Neuronal stem cell (in vitro differentiated cells): ENCODE measurements at regions not wholly inside any gene's neighbourhood (a gene's known extent, or its start where the extent isn't known, plus 50 kb on each side); places are given as distances from the start of the nearest gene placed in this dataset.

Experiments
- DNase-seq: peaks from one replicate; pipeline ENCODE4 v3.0.0-alpha.2; 2013; ENCODE audit warnings: low spot score
- H2AFZ ChIP-seq: one replicate; pipeline ENCODE4 v1.6.1; 2013; ENCODE audit warnings: mild to moderate bottlenecking, low read length, inconsistent platforms
- H2AK5ac ChIP-seq: 2 replicates; pipeline ENCODE4 v1.6.1; 2013; ENCODE audit warnings: low read depth, mild to moderate bottlenecking, inconsistent platforms, low read length, moderate library complexity, mixed read lengths
- H2BK120ac ChIP-seq: 2 replicates; pipeline ENCODE4 v1.6.1; 2013; ENCODE audit warnings: low read depth, mild to moderate bottlenecking, inconsistent platforms, low read length, moderate library complexity, mixed read lengths
- H2BK12ac ChIP-seq: one replicate; pipeline ENCODE4 v1.6.1; 2013; ENCODE audit warnings: low read length, inconsistent platforms
- H2BK15ac ChIP-seq: 2 replicates; pipeline ENCODE4 v1.6.1; 2013; ENCODE audit warnings: mild to moderate bottlenecking, low read length, inconsistent platforms, mixed read lengths
- H2BK5ac ChIP-seq: one replicate; pipeline ENCODE4 v1.6.1; 2013; ENCODE audit warnings: inconsistent platforms, mild to moderate bottlenecking, low read length, moderate library complexity
- H3K14ac ChIP-seq: one replicate; pipeline ENCODE4 v1.6.1; 2013; ENCODE audit warnings: low read length, inconsistent platforms
- H3K18ac ChIP-seq: 2 replicates; pipeline ENCODE4 v1.6.1; 2013; ENCODE audit warnings: low read length, inconsistent platforms
- H3K23ac ChIP-seq: 2 replicates; pipeline ENCODE4 v1.6.1; 2013; ENCODE audit warnings: low read depth, mild to moderate bottlenecking, mixed read lengths, low read length, inconsistent platforms; ENCODE audit not compliant: poor library complexity
- H3K27ac ChIP-seq: replicated peaks from 3 replicates; pipeline ENCODE4 v1.5.1; 2013; ENCODE audit warnings: low read length, inconsistent platforms
- H3K27me3 ChIP-seq, 3 experiments: 2 replicates each; pipeline ENCODE4 v1.6.1; 2013; ENCODE audit warnings: low read length in 3 of 3, mild to moderate bottlenecking in 2 of 3, inconsistent platforms in 1 of 3, low read depth in 1 of 3, mixed read lengths in 1 of 3, moderate library complexity in 1 of 3; ENCODE audit not compliant: control insufficient read depth in 3 of 3, insufficient read depth in 3 of 3
- H3K36me3 ChIP-seq, 2 donors: replicated peaks in 1 of 2; 2 replicates each; pipeline ENCODE4 v1.6.1; 2013; ENCODE audit warnings: low read length in 2 of 2; ENCODE audit not compliant: control insufficient read depth in 2 of 2, insufficient read depth in 2 of 2
- H3K4ac ChIP-seq: 2 replicates; pipeline ENCODE4 v1.6.1; 2013; ENCODE audit warnings: inconsistent platforms, mild to moderate bottlenecking, low read length, moderate library complexity
- H3K4me1 ChIP-seq, 2 donors: 1 replicate in 1 of 2; 2 replicates in 1 of 2; pipeline ENCODE4 v1.6.1; 2013; ENCODE audit warnings: low read length in 2 of 2, low read depth in 1 of 2; ENCODE audit not compliant: control insufficient read depth in 2 of 2, insufficient read depth in 1 of 2
- H3K4me2 ChIP-seq: one replicate; pipeline ENCODE4 v1.6.1; 2013; ENCODE audit warnings: mild to moderate bottlenecking, low read length, inconsistent platforms; ENCODE audit not compliant: insufficient read depth, poor library complexity, severe bottlenecking
- H3K4me3 ChIP-seq, 2 donors: 2 replicates each; pipeline ENCODE4 v1.5.1; 2013; ENCODE audit warnings: low read length in 2 of 2, mild to moderate bottlenecking in 2 of 2, inconsistent platforms in 1 of 2, moderate library complexity in 1 of 2
- H3K79me1 ChIP-seq: one replicate; pipeline ENCODE4 v1.6.1; 2013; ENCODE audit warnings: low read depth, mild to moderate bottlenecking, inconsistent platforms, low read length, moderate library complexity
- H3K9ac ChIP-seq: one replicate; pipeline ENCODE4 v1.6.1; 2013; ENCODE audit warnings: mild to moderate bottlenecking, low read depth, low read length, inconsistent platforms; ENCODE audit not compliant: poor library complexity
- H3K9me3 ChIP-seq, 2 donors: replicated peaks in 1 of 2; 2 replicates each; pipeline versions ENCODE3 to v1.6.1; 2013; ENCODE audit warnings: low read length in 2 of 2, mild to moderate bottlenecking in 2 of 2, inconsistent platforms in 1 of 2, low read depth in 1 of 2, mixed read lengths in 1 of 2, moderate library complexity in 1 of 2; ENCODE audit not compliant: control insufficient read depth in 2 of 2, insufficient read depth in 1 of 2
- H4K8ac ChIP-seq: one replicate; pipeline ENCODE4 v1.6.1; 2013; ENCODE audit warnings: low read depth, mild to moderate bottlenecking, inconsistent platforms, low read length, moderate library complexity
- H4K91ac ChIP-seq: one replicate; pipeline ENCODE4 v1.6.1; 2013; ENCODE audit warnings: low read length, low read depth, mild to moderate bottlenecking, inconsistent platforms; ENCODE audit not compliant: poor library complexity
- WGBS, 2 donors: extraction: QIAGEN DNeasy Blood & Tissue Kit; methylation state at CpG; one replicate each; pipeline ENCODE4 v1.1.7; 2013; ENCODE audit warnings: missing lambda C conversion rate in 2 of 2, mixed read lengths in 1 of 2; ENCODE audit not compliant: insufficient read length in 2 of 2, insufficient replicate concordance in 1 of 2; ENCODE audit errors: extremely low coverage in 2 of 2; 5-methylcytosine and 5-hydroxymethylcytosine counted together

GRCh38 chr12:40581889-40582288, 110.3 kb upstream of the CNTN1 start:
- no peaks in the 10 kb centered on the region for H3K36me3 ChIP-seq
- no peak overlapping the region for H3K18ac ChIP-seq
- H3K27me3 ChIP-seq, result no peaks in the 10 kb centered on the region
- no peak overlapping the region for H3K4me3 ChIP-seq
- no peak overlapping the region for H2BK15ac ChIP-seq
- H3K14ac ChIP-seq, result no peak overlapping the region
- no peak overlapping the region for H3K4me2 ChIP-seq
- H4K8ac ChIP-seq, result no peak overlapping the region
- no CpG with 5 or more reads among the region's 1 CpG for WGBS, 2 donors
- no peak overlapping the region for H4K91ac ChIP-seq
- no peak overlapping the region for H3K9ac ChIP-seq
- H2AFZ ChIP-seq, result no peak overlapping the region
- no peak for DNase-seq
- H3K23ac ChIP-seq, result no peak overlapping the region
- no peak overlapping the region for H2BK120ac ChIP-seq
- H3K4me1 ChIP-seq, result no peaks in the 10 kb centered on the region
- H3K9me3 ChIP-seq, result peaks cover 2 to 4% of the 10 kb centered on the region in 2 donors
- H3K79me1 ChIP-seq, result no peaks in the 10 kb centered on the region
- no peak overlapping the region for H3K4ac ChIP-seq
- no peak overlapping the region for H2BK12ac ChIP-seq
- H2BK5ac ChIP-seq, result no peak overlapping the region
- H2AK5ac ChIP-seq, result no peak overlapping the region
- no peak overlapping the region for H3K27ac ChIP-seq

- Histone ChIP-seq H3K4me3 (no peak overlapping the region), H3K9ac (no peak overlapping the region), H2BK5ac (no peak overlapping the region)
Observed at GRCh38 chr12:40583743-40584142, 108.5 kb upstream of the CNTN1 start.

DNA sequence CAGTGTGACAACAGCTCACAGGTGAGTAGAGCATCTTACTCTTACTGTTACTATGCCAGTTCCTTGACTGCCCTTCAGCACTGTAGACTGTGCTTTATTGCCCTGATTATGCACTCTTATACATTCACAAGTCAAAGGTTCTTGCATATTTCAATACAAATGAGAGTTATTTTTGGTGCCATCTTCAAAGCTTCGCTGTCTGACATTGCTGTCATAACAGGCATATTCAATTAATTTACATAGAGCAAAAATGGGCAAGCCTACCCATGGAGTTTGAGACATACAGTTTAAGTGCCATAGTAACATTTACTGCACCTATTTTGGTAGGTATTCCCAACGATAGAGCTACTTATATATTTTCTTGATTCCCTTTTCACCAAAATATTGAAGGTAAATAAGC, 107.5 kb upstream of the CNTN1 start:
- Histone ChIP-seq H3K9me3 (peaks cover 2 to 4% of the 10 kb centered on the region in 2 donors), H3K4me2 (no peak overlapping the region), H2AFZ (no peak overlapping the region), H3K14ac (no peak overlapping the region), H3K36me3 (no peaks in the 10 kb centered on the region), H3K18ac (no peak overlapping the region), H3K9ac (no peak overlapping the region), H4K8ac (no peak overlapping the region), H2BK12ac (no peak overlapping the region), H2AK5ac (no peak overlapping the region), H3K27me3 (no peaks in the 10 kb centered on the region), H2BK5ac (no peak overlapping the region), H3K4me1 (no peaks in the 10 kb centered on the region), H2BK120ac (no peak overlapping the region), H3K27ac (no peak overlapping the region), H3K4ac (no peak overlapping the region), H3K4me3 (no peak overlapping the region), H4K91ac (no peak overlapping the region), H2BK15ac (no peak overlapping the region), H3K23ac (no peak overlapping the region), H3K79me1 (no peaks in the 10 kb centered on the region)
- no peak for DNase-seq
- no CpG with 5 or more reads among the region's 2 CpGs for WGBS, 2 donors

More at GRCh38 chr12:40583743-40584142, 108.5 kb upstream of the CNTN1 start:
- H2BK120ac ChIP-seq, result no peak overlapping the region
- no peak overlapping the region for H4K91ac ChIP-seq
- H3K23ac ChIP-seq, result no peak overlapping the region
- no peak overlapping the region for H2AK5ac ChIP-seq
- H3K9me3 ChIP-seq, result peaks cover 2 to 4% of the 10 kb centered on the region in 2 donors
- no peaks in the 10 kb centered on the region for H3K4me1 ChIP-seq
- no peak overlapping the region for H3K27ac ChIP-seq
- no peak overlapping the region for H4K8ac ChIP-seq
- no peaks in the 10 kb centered on the region for H3K79me1 ChIP-seq
- H2AFZ ChIP-seq, result no peak overlapping the region
- no peak overlapping the region for H3K4ac ChIP-seq
- H3K36me3 ChIP-seq, result no peaks in the 10 kb centered on the region
- no peak overlapping the region for H3K18ac ChIP-seq
- H2BK12ac ChIP-seq, result no peak overlapping the region
- DNase-seq, result no peak
- no peak overlapping the region for H2BK15ac ChIP-seq
- H3K14ac ChIP-seq, result no peak overlapping the region
- H3K27me3 ChIP-seq, result no peaks in the 10 kb centered on the region
- no peak overlapping the region for H3K4me2 ChIP-seq

- Histone ChIP-seq H2AK5ac (no peak overlapping the region), H2BK5ac (no peak overlapping the region), H3K14ac (no peak overlapping the region), H3K27me3 (no peaks in the 10 kb centered on the region), H3K9ac (no peak overlapping the region), H3K27ac (no peak overlapping the region), H2AFZ (no peak overlapping the region), H3K4me3 (no peak overlapping the region), H3K4me1 (no peaks in the 10 kb centered on the region), H2BK15ac (no peak overlapping the region), H3K4ac (no peak overlapping the region), H4K8ac (no peak overlapping the region), H3K18ac (no peak overlapping the region), H3K4me2 (no peak overlapping the region), H3K23ac (no peak overlapping the region), H2BK12ac (no peak overlapping the region), H2BK120ac (no peak overlapping the region), H3K9me3 (peaks cover under 1 to 2% of the 10 kb centered on the region in 2 donors), H3K36me3 (no peaks in the 10 kb centered on the region), H3K79me1 (no peaks in the 10 kb centered on the region), H4K91ac (no peak overlapping the region)
- no peak for DNase-seq
Observed at GRCh38 chr12:40586823-40587222, 105.4 kb upstream of the CNTN1 start.
